Common myeloid progenitor, CD34-positive (primary cell): ENCODE measurements at regions not wholly inside any gene's neighbourhood (a gene's known extent, or its start where the extent isn't known, plus 50 kb on each side); places are given as distances from the start of the nearest gene placed in this dataset.

ENCODE experiments used
- CTCF ChIA-PET: fragments of 350-600 bp; sonication (Branson Sonifier 250); formaldehyde crosslinking; loops from one replicate; lab custom pipeline; 2021; ENCODE audit warnings: antibody characterized with exemption; lab: Charles Lee
- POLR2A ChIA-PET: fragments of 350-600 bp; sonication (Branson Sonifier 250); formaldehyde crosslinking; loops from one replicate; lab custom pipeline; 2021; ENCODE audit warnings: antibody characterized with exemption; lab: Charles Lee
- DNase-seq, 3 donors: peaks; one replicate each; pipeline versions ENCODE4 v3.0.0 to v3.0.0-alpha.2; 2013
- H3K27ac ChIP-seq, 2 experiments: 1 replicate in 1 of 2; 2 replicates in 1 of 2; pipeline ENCODE4 v1.7.0; 2013; ENCODE audit warnings: inconsistent platforms in 2 of 2, low read length in 2 of 2, mild to moderate bottlenecking in 2 of 2, low read depth in 1 of 2, moderate library complexity in 1 of 2; ENCODE audit not compliant: severe bottlenecking in 2 of 2, insufficient read depth in 1 of 2, poor library complexity in 1 of 2
- H3K27me3 ChIP-seq, 5 experiments: replicated peaks in 2 of 5; 1 replicate in 3 of 5; 2 replicates in 2 of 5; pipeline versions ENCODE4 v1.6.1 to v1.7.0; 2013; ENCODE audit warnings: low read length in 4 of 5, mild to moderate bottlenecking in 2 of 5, moderate library complexity in 2 of 5, inconsistent platforms in 1 of 5; ENCODE audit not compliant: insufficient read depth in 5 of 5, control insufficient read depth in 4 of 5
- H3K36me3 ChIP-seq, 4 experiments: 1 replicate in 2 of 4; 2 replicates in 2 of 4; pipeline versions ENCODE4 v1.6.1 to v1.7.0; 2013; ENCODE audit warnings: low read length in 3 of 4, control low read depth in 1 of 4, mild to moderate bottlenecking in 1 of 4; ENCODE audit not compliant: control insufficient read depth in 4 of 4, insufficient read depth in 4 of 4
- H3K4me1 ChIP-seq, 4 experiments: 1 replicate in 3 of 4; 2 replicates in 1 of 4; pipeline versions ENCODE4 v1.6.1 to v1.7.1; 2013; ENCODE audit warnings: low read length in 3 of 4, mild to moderate bottlenecking in 3 of 4, control low read depth in 1 of 4, inconsistent platforms in 1 of 4, moderate library complexity in 1 of 4; ENCODE audit not compliant: control insufficient read depth in 4 of 4, insufficient read depth in 4 of 4; ENCODE audit errors: control extremely low read depth in 1 of 4
- H3K4me3 ChIP-seq, 7 experiments: 1 replicate in 4 of 7; 2 replicates in 3 of 7; pipeline versions ENCODE4 v1.5.1 to v1.7.0; 2013; ENCODE audit warnings: mild to moderate bottlenecking in 7 of 7, low read length in 6 of 7, moderate library complexity in 6 of 7, inconsistent platforms in 2 of 7, low read depth in 2 of 7, control low read depth in 1 of 7; ENCODE audit not compliant: insufficient read depth in 4 of 7, control insufficient read depth in 1 of 7; ENCODE audit errors: extremely low read depth in 1 of 7
- H3K9me3 ChIP-seq, 5 experiments: 1 replicate in 4 of 5; 2 replicates in 1 of 5; pipeline versions ENCODE4 v1.6.1 to v1.7.1; 2013; ENCODE audit warnings: low read length in 4 of 5, mild to moderate bottlenecking in 2 of 5, inconsistent platforms in 1 of 5, low read depth in 1 of 5, moderate library complexity in 1 of 5; ENCODE audit not compliant: control insufficient read depth in 4 of 5, insufficient read depth in 2 of 5; ENCODE audit errors: control extremely low read depth in 1 of 5
- WGBS: methylation state at CpG from one replicate; pipeline ENCODE4 v1.1.5; 2013; ENCODE audit not compliant: insufficient coverage; 5-methylcytosine and 5-hydroxymethylcytosine counted together

DNA sequence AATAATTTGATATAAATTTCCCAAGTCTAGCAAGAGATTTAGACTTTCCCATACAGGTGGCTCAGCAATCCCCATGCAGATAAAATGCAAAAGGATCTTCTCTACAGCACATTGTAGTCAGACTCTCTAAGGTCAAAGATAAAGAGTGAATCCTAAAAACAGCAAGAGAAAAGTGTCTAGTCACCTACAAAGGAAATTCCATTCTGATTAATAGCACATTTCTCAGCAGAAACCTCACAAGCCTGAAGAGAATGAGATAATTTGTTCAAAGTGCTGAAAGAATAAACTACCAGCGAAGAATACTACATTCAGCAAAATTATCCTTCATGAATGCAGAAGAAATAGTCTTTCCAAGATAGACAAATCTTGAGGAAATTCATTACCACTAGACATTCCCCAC, 493.3 kb downstream of the PRELID2 start:
- Histone ChIP-seq H3K9me3 (peaks cover 0 to 6% (median 0%) of the 10 kb centered on the region in 5 experiments), H3K27ac (no peak overlapping the region), H3K36me3 (no peaks in the 10 kb centered on the region), H3K27me3 (no peaks in the 10 kb centered on the region), H3K4me3 (no peak overlapping the region), H3K4me1 (no peaks in the 10 kb centered on the region)
- DNase-seq, result no peak
- no CpG with 5 or more reads among the region's 1 CpG for WGBS
- CTCF ChIA-PET, result no interaction called here
- POLR2A ChIA-PET, result no interaction called here

DNA sequence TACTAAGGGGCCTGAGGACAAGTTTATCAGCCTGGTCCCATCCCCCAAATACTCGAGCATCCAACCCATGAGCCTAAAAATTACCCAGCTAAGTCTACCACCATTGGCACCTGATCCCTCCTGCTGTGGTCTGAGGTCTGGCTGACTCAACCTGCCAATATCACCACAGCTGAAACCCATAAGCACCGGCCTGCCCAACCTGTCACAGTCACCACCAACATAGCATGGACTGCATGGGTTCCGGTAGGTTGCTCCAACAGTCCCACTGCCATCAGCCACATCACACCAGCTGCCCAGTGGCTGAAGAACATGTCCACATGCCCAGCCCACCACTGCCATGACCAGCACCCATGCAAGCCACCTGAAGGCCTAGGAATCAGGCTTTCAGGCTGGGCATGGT, 495.0 kb downstream of the PRELID2 start:
- ChIA-PET POLR2A (no interaction called here), CTCF (no interaction called here)
- Histone ChIP-seq H3K4me3 (no peak overlapping the region), H3K4me1 (no peaks in the 10 kb centered on the region), H3K9me3 (peaks cover 0 to 6% (median 1%) of the 10 kb centered on the region in 5 experiments), H3K27me3 (no peaks in the 10 kb centered on the region), H3K27ac (no peak overlapping the region), H3K36me3 (no peaks in the 10 kb centered on the region)
- DNase-seq, result no peak
- WGBS, result 98% methylated on average over 3 of the region's 3 CpGs

DNA sequence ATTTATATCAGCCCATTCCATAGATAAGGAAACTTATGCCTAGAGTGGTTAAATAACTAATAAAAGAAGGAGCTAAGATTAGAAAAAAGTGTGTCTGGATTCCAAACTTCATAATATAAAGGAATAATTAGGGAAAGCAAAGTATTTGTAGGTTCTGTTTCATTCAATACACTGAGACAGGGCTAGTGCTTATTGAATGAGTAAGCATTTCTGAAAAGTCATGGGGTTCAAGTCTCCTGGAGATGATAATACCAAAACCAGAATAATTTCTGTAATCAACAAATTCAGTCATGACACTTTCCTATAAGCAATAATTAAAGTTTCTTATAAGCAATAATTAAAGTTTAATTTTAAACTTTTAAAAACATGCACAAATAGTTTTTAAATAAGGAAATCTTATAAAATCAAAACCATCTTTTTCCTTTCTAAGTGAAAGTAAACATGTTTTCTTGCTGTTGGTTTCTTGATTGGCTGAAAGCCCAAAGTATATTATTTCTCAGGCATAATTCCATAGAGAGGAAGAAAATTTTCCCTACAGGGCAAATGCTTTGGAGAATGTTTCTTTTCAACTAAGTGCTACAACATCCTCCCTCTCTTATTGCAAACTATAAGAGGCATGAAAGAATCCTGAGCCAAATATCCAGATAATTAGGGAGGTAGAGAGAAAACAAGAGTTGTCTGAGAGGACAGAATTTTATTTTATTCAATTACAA, 510.2 kb downstream of the PRELID2 start:
- no peak overlapping the region for H3K27ac ChIP-seq
- H3K4me3 ChIP-seq, result no peak overlapping the region
- H3K36me3 ChIP-seq, result no peaks in the 10 kb centered on the region
- CTCF ChIA-PET, result no interaction called here
- H3K9me3 ChIP-seq, result peaks cover 0 to 2% (median 0%) of the 10 kb centered on the region in 5 experiments
- no peaks in the 10 kb centered on the region for H3K4me1 ChIP-seq
- no peak for DNase-seq
- H3K27me3 ChIP-seq, result no peaks in the 10 kb centered on the region
- POLR2A ChIA-PET, result no interaction called here

DNA sequence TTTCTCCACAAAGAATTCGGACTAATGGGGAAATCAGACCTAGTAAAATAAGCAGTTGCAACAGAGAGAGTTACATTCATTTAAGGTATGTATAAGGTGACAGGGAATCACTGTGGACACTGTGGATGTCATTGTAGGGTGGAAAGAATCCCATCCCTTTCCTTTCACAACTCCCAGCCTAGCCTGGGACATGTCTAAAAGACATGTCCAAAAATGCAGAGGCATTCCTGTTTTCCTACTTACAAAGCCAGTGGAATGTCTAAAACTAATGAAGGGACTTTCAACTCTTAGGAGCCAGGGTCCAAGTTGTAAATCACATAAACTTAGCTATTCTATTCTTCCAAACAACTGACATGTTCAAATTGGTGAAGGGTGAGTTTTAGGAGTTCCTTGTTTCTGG, 511.0 kb downstream of the PRELID2 start:
- Histone ChIP-seq H3K4me3 (no peak overlapping the region), H3K9me3 (no peaks in the 10 kb centered on the region), H3K27me3 (no peaks in the 10 kb centered on the region), H3K4me1 (no peaks in the 10 kb centered on the region), H3K36me3 (no peaks in the 10 kb centered on the region), H3K27ac (no peak overlapping the region)
- ChIA-PET CTCF (no interaction called here), POLR2A (no interaction called here)
- no CpG with 5 or more reads among the region's 1 CpG for WGBS
- no peak for DNase-seq

DNA sequence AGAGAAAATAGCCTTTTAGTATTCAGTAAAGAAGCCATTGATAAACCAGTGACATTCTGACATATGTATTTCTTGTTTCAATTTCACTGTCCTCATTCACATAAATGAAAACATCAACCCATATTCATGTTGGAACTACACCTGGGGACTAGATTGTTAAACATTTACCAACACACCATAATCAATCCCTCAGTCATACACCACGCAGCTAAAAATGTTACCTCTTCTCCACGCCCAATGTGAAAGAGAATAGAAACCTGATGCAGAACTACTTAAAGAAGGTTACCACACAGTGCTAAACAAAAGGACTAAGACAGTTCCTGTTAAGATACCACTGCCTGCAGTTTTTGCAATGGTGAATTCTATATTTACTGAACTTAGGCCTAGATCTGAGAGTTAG, 518.9 kb downstream of the PRELID2 start:
- Histone ChIP-seq H3K27me3 (no peaks in the 10 kb centered on the region), H3K36me3 (no peaks in the 10 kb centered on the region), H3K4me1 (no peaks in the 10 kb centered on the region), H3K9me3 (peaks cover 0 to 3% (median 0%) of the 10 kb centered on the region in 5 experiments), H3K27ac (no peak overlapping the region), H3K4me3 (no peak overlapping the region)
- CTCF ChIA-PET, result no interaction called here
- POLR2A ChIA-PET, result no interaction called here
- DNase-seq, result no peak
- WGBS, result 100% methylated on average over 2 of the region's 2 CpGs

DNA sequence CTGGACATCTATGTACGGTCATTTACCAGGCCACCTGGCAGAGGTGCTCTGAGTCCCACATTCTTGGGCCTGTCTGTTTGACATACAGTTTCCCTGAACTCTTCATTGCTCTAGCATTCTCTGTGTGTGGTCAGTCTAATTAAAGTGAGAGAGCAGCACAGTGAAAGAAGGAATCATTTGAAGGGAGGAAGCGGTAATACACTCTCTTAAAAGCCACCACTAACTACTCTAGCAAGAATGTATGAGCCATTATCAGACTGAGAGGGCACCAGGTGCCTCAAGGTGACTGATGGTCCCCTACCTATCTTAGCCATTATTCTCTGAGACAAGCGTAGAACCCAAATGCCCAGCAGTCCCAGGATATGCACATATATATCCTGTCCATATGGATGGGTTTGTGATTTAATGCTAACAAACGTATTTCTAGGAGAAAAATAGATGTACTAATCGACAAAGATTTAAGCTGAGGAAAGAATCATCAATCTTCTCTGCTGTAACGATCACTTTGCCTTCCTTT, 527.2 kb downstream of the PRELID2 start:
- Histone ChIP-seq H3K4me1 (no peaks in the 10 kb centered on the region), H3K27ac (no peak overlapping the region), H3K36me3 (no peaks in the 10 kb centered on the region), H3K4me3 (no peak overlapping the region), H3K27me3 (peaks cover 0 to 2% (median 0%) of the 10 kb centered on the region in 5 experiments), H3K9me3 (peaks cover 0 to 2% (median 0%) of the 10 kb centered on the region in 5 experiments)
- ChIA-PET POLR2A (no interaction called here), CTCF (no interaction called here)
- 86% methylated on average over 4 of the region's 6 CpGs for WGBS
- no peak for DNase-seq

DNA sequence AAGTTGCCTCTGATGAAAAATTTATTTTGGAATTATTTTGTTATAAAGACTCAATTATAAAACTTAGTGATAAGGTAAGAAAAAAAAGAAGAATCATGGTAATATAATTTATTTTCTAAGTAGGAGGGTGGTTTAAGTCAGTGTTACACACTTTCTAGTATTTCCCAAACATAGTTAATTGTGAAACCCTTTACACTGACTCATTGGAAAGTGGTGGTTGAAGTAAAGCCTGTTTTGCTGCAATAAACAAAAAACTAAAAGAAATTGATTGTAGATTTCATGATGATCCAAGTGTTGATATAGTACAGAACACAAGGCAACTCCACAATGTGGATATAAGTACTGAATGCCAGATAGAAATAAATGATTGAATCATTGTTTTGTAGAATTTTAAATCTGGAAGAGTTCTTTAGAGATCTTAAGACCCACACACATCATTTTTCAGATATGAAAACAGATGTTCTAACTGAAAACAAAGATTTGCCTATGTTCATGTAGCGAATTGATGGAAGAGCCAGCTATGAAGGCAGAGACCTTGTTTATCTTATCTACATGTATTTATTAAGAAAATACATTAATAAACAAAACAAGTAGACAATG, 539.8 kb downstream of the PRELID2 start:
- no peaks in the 10 kb centered on the region for H3K9me3 ChIP-seq
- no peaks in the 10 kb centered on the region for H3K27me3 ChIP-seq
- H3K36me3 ChIP-seq, result no peaks in the 10 kb centered on the region
- CTCF ChIA-PET, result no interaction called here
- POLR2A ChIA-PET, result no interaction called here
- no peak overlapping the region for H3K4me3 ChIP-seq
- DNase-seq, result no peak
- H3K27ac ChIP-seq, result no peak overlapping the region
- no CpG with 5 or more reads among the region's 1 CpG for WGBS
- H3K4me1 ChIP-seq, result no peaks in the 10 kb centered on the region
